Activated T-helper 1 cell treated with anti-CD3 and anti-CD28 coated beads, Interleukin-12 subunit alpha, Interleukin-12 subunit beta, Interleukin-2, Interleukin-4 antibody, amounts not matched to agents 30 ng/mL and 10 ng/mL and 1 ng/mL, durations not matched to agents 14 hours and 24 hours and 36 hours (primary cell): ENCODE measurements at regions not wholly inside any gene's neighbourhood (a gene's known extent, or its start where the extent isn't known, plus 50 kb on each side); places are given as distances from the start of the nearest gene placed in this dataset.
"Not testable (repeated sequence)": the region's sequence is repeated elsewhere in the genome, so short reads cannot be mapped to it uniquely, and the experiment has no call there.

Experiments
- DNase-seq: peaks from one replicate; pipeline ENCODE4 v3.0.0; 2021; ENCODE audit warnings: low spot score
- H3K27ac Mint-ChIP-seq: one replicate; pipeline ENCODE4 v1.8.0; 2021; ENCODE audit warnings: mild to moderate bottlenecking, mixed read lengths
- H3K27me3 Mint-ChIP-seq: one replicate; pipeline ENCODE4 v1.8.0; 2022; ENCODE audit warnings: mild to moderate bottlenecking, moderate library complexity, mixed read lengths; ENCODE audit not compliant: insufficient read depth
- H3K36me3 Mint-ChIP-seq: one replicate; pipeline ENCODE4 v1.8.0; 2021; ENCODE audit warnings: low read depth, mixed read lengths
- H3K4me1 Mint-ChIP-seq: one replicate; pipeline ENCODE4 v1.8.0; 2021; ENCODE audit warnings: low read depth, mixed read lengths
- H3K4me3 Mint-ChIP-seq: one replicate; pipeline ENCODE4 v1.8.0; 2021; ENCODE audit warnings: mild to moderate bottlenecking, moderate library complexity, mixed read lengths
- H3K9me3 Mint-ChIP-seq: one replicate; pipeline ENCODE4 v1.8.0; 2021; ENCODE audit warnings: mixed read lengths
- intact Hi-C: fragments of 100-400 bp; cut with micrococcal nuclease; formaldehyde crosslinking; loops from one replicate; pipeline ENCODE4 v1.15.1; 2024

DNA sequence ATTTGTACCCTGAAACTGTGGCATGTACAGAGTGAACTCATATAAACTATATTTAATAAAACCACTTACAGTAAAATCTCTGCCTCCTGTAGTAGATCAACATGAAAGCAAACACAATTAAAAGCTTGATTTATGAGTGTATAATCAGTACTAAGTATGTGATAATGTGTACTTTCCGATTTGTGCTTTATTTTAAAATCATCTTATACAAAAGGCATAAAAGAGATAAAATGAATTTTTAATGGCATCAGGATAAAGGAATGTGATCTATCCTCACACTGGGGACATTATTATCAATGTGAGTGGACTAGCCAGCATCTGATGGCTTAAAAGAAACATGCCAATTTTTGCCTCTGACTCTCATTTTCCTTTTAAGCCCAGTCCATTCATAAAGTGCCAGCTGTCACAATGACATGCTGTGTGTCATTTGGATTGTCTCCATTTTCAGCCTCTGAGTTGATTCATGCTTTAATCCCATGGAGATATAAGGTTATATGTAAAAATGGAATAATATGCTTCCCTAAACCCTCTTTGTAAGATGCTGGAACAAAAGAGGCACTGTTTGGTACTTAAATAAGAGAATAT is 831.6 kb upstream of the EYS start:
- Mint-ChIP-seq H3K36me3 (no peaks in the 10 kb centered on the region), H3K27me3 (no peaks in the 10 kb centered on the region), H3K27ac (no peak overlapping the region), H3K4me3 (no peak overlapping the region), H3K4me1 (no peaks in the 10 kb centered on the region), H3K9me3 (peaks cover 9% of the 10 kb centered on the region)
- intact Hi-C loops = no loop called here
- no peak for DNase-seq

DNA sequence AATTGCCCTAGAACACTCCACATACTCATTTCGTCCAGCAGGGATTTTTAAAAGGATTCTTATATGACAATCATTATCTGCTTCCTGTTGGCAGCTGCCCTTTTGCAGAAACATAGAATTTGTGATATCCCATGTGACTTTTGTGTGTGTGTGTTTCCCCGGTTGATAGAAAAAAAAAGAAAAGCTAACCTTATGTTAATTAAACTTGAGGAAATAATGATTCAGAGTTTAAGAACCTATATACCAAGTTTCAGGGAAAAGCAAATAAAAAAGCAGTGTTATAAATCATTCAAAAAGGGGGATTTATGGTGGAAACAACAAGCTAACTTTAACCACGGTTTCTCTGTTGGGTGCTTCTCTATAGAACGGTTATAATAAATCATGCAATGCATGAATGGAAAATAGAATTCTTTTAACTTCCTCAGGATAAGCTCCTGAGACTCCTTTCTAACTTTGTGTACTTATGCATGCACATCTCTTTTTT is 826.9 kb upstream of the EYS start:
- Mint-ChIP-seq H3K4me3 (no peak overlapping the region), H3K27me3 (no peaks in the 10 kb centered on the region), H3K36me3 (no peaks in the 10 kb centered on the region), H3K4me1 (no peaks in the 10 kb centered on the region), H3K27ac (no peak overlapping the region), H3K9me3 (no peaks in the 10 kb centered on the region)
- intact Hi-C loops = no loop called here
- no peak for DNase-seq

DNA sequence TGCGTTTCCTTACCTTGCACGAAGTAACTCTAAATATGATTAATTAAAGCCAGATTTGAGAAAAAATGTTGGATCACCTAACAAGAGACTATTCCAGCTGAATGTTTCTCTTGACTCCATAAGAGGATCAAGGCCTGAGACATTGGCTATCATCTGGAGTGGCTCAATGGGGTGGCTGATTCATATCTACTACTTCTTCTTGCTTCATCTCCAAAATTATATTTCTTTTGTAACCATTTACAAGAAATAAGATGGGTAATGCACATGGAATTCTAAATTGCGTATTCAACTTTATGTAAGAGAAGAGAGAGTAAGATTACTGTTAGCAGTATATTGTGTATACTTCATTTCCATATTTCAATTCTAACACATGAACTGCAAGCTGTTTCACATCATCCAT is 819.0 kb upstream of the EYS start:
- H3K9me3 Mint-ChIP-seq = no peaks in the 10 kb centered on the region
- H3K27ac Mint-ChIP-seq = no peak overlapping the region
- H3K36me3 Mint-ChIP-seq = no peaks in the 10 kb centered on the region
- H3K4me3 Mint-ChIP-seq = no peak overlapping the region
- DNase-seq = no peak
- H3K4me1 Mint-ChIP-seq = no peaks in the 10 kb centered on the region
- intact Hi-C loops = no loop called here
- H3K27me3 Mint-ChIP-seq = no peaks in the 10 kb centered on the region

DNA sequence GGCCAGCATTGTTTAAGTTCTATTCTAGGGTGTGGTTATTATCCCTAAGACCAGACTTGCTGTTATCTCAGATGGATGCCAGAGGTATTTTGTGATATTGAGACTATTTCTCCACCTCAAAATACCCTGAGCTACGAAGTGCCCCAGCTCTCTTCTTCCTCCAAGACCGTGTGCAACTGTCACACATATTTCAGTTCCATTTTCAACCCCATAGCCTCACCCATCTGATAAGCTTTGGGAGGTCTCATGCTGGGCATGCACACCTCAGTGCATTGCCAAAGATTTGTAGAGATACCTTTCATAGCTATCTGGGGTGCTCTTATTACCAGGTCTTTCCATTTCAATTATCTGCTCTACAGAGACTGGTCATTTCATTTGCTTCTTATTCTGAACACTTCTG is 815.8 kb upstream of the EYS start:
- H3K27ac Mint-ChIP-seq = no peak overlapping the region
- no peaks in the 10 kb centered on the region for H3K4me1 Mint-ChIP-seq

DNA sequence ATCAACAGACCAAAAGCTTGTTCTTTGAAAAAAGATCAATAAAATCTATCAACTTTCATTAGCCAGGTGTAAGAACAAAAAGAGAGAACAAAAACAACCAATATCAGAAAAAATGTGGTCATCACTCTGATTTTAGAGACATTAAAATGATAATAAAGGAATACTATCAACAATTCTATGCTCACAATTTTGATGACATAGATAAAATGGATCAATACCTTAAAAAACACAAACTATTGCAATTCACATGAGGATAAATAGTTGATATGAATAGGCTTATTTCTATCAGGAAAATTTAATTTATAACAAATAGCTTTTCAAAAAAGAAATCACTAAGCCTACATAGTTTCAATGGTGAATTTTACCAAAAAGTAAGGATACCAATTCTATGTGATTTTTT is 809.4 kb upstream of the EYS start:
- no peak for DNase-seq
- Mint-ChIP-seq H3K36me3 (no peaks in the 10 kb centered on the region), H3K4me3 (no peak overlapping the region), H3K27me3 (no peaks in the 10 kb centered on the region), H3K4me1 (no peaks in the 10 kb centered on the region), H3K9me3 (peaks cover 11% of the 10 kb centered on the region), H3K27ac (no peak overlapping the region)
- intact Hi-C loops = no loop called here

More for the DNA sequence above, 815.8 kb upstream of the EYS start:
- intact Hi-C loops = no loop called here
- Mint-ChIP-seq H3K27me3 (no peaks in the 10 kb centered on the region), H3K36me3 (no peaks in the 10 kb centered on the region), H3K4me3 (no peak overlapping the region), H3K9me3 (no peaks in the 10 kb centered on the region)
- no peak for DNase-seq

DNA sequence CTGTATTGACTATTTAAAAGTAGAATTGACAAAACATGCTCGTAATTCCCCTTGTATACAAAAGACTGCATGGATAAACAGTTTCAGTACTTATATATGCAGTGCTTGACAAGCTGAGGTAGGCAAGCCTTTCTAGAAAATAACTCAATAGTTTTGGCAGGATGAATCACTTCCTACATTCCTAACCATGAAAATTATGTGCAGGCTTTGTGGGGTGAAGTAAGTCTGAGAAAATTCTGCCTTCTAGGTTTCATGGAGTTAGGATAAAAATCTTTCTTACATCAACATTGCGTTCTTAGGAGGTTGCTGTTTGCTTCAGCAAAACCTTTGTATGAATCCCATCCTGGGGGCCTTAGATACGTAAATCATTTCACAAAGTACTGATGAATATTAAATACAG is 801.4 kb upstream of the EYS start:
- H3K4me3 Mint-ChIP-seq = no peak overlapping the region
- H3K36me3 Mint-ChIP-seq = no peaks in the 10 kb centered on the region
- H3K9me3 Mint-ChIP-seq = peaks cover 36% of the 10 kb centered on the region
- no peaks in the 10 kb centered on the region for H3K4me1 Mint-ChIP-seq
- DNase-seq = no peak
- no peak overlapping the region for H3K27ac Mint-ChIP-seq
- intact Hi-C loops = no loop called here
- H3K27me3 Mint-ChIP-seq = no peaks in the 10 kb centered on the region

DNA sequence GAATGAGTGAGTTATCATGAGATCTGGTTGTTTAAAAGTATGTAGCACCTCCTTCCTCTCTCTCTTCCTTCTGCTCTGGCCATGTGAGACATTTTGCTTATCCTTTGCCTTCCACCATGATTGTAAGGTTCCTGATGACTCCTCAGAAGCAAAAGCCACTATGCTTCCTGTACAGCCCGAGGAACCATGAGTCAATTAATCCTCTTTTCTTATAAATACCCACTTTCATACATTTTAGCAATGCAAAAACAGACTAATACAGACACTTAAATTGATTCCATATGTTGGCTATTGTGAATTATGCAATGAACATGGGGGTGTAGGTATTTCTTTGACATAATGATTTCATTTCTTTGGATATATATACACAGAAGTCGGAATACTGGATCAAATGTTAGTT is 792.8 kb upstream of the EYS start:
- H3K4me3 Mint-ChIP-seq = no peak overlapping the region
- intact Hi-C loops = no loop called here
- H3K27me3 Mint-ChIP-seq = no peaks in the 10 kb centered on the region
- peaks cover 15% of the 10 kb centered on the region for H3K9me3 Mint-ChIP-seq
- no peaks in the 10 kb centered on the region for H3K4me1 Mint-ChIP-seq
- H3K36me3 Mint-ChIP-seq = no peaks in the 10 kb centered on the region
- DNase-seq = no peak
- H3K27ac Mint-ChIP-seq = no peak overlapping the region

DNA sequence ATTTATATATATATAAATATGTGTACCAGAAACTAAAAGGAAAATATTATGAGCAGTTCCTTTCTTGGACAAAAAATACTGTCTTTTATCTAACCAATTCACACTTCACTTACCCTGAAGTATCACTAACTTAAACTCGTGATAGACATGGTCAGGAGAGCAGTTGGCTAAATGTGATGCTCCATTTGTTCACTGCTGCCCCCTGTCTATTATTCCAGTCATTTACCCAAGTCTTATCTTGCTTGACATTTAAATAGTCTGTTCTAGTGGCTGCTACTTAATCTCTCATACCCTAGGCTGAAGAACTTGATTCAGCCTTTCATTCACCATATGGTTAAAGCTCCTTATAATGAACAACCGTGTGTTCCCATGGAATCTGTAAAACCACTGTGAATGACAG is 789.6 kb upstream of the EYS start:
- H3K4me1 Mint-ChIP-seq = no peaks in the 10 kb centered on the region
- no peak overlapping the region for H3K4me3 Mint-ChIP-seq
- no peaks in the 10 kb centered on the region for H3K27me3 Mint-ChIP-seq
- intact Hi-C loops = no loop called here
- peaks cover 23% of the 10 kb centered on the region for H3K9me3 Mint-ChIP-seq
- DNase-seq = no peak
- no peaks in the 10 kb centered on the region for H3K36me3 Mint-ChIP-seq
- H3K27ac Mint-ChIP-seq = no peak overlapping the region

DNA sequence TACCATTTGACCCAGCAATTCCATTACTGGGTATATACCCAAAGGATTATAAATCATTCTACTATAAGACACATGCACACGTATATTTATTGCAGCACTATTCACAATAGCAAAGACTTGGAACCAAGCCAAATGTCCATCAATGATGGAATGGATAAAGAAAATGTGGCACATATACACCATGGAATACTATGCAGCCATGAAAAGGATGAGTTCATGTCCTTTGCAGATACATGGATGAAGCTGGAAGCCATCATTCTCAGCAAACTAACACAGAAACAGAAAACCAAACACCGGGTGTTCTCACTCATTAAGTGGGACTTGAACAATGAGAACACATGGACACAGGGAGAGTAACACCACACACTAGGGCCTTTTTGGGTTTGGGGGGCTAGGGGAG is 787.6 kb upstream of the EYS start:
- H3K9me3 Mint-ChIP-seq = peaks cover 32% of the 10 kb centered on the region
- intact Hi-C loops, H3K36me3 Mint-ChIP-seq, H3K27ac Mint-ChIP-seq, DNase-seq, H3K4me1 Mint-ChIP-seq, H3K27me3 Mint-ChIP-seq, H3K4me3 Mint-ChIP-seq: not testable (repeated sequence)

DNA sequence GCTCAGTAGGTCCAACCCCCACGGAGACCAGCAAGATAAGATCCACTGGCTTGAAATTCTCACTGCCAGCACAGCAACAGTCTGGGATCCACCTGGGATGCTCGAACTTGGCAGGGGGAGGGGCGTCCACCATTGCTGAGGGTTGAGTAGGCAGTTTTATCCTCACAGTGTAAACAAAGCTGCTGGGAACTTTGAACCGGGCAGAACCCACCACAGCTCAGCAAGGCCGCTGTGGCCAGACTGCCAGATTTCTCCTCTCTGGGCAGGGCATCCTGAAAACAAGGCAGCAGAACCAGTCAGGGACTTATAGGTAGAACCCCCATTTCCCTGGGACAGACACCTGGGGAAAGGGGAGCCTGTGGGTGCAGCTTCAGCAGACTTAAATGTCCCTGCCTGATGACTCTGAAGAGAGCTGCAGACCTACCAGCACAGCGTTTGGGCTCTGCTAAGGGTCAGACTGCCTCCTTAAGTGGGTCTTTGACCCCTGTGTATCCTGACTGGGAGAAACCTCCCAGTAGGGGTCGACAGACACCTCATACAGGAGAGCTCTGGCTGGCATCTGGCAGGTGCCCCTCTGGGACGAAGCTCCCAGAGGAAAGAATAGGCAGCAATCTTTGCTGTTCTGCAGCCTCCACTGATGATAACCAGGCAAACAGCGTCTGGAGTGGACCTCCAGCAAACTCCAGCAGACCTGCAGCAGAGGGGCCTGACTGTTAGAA is 782.4 kb upstream of the EYS start:
- H3K27ac Mint-ChIP-seq = no peak overlapping the region
- no peaks in the 10 kb centered on the region for H3K4me1 Mint-ChIP-seq
- H3K9me3 Mint-ChIP-seq = peaks cover 24% of the 10 kb centered on the region

DNA sequence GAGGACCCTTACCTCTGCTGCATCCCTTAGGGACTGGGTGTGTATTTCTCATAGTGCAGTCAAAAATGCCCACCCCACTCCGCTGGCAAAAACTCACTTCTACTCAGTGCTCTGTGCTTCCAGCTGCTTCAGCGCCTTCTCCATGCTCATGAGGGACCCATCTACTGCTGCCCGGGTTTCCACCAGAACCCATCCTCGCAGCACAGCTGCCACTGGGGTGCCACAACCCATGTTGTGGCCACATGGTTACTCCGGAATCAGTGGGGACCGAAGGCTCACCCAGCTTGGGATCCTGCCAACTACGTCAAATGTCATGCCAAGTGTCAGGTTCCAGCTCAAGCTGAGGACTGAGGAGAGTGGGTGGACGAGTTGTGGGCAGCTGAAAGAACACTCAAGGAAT is 774.2 kb upstream of the EYS start:
- H3K9me3 Mint-ChIP-seq = peaks cover 16% of the 10 kb centered on the region
- no peak for DNase-seq
- no peaks in the 10 kb centered on the region for H3K27me3 Mint-ChIP-seq
- H3K36me3 Mint-ChIP-seq = no peaks in the 10 kb centered on the region
- intact Hi-C loops = no loop called here
- no peak overlapping the region for H3K27ac Mint-ChIP-seq
- H3K4me1 Mint-ChIP-seq = no peaks in the 10 kb centered on the region
- no peak overlapping the region for H3K4me3 Mint-ChIP-seq

More for the DNA sequence above, 782.4 kb upstream of the EYS start:
- DNase-seq = no peak
- Mint-ChIP-seq H3K4me3 (no peak overlapping the region), H3K36me3 (no peaks in the 10 kb centered on the region), H3K27me3 (no peaks in the 10 kb centered on the region)
- intact Hi-C loops = no loop called here

DNA sequence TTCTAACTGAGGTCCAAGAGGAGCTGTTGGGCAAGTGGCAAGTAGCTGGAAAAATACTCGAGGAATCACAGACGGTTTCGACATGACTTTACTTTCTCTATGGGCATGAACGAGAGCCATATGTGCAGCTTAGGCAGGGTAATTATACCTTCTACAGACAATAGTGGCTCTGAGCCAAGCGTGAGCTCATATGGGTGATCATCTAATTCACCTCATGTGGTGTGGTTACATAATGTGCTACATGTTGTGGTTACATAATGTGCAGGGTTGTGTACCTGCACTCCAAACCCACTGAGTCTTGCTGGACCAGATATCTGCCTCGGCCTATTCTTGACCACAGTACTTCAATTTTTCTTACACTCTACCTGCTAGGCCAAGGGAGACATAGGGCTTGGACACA is 771.7 kb upstream of the EYS start:
- H3K27ac Mint-ChIP-seq = no peak overlapping the region
- H3K9me3 Mint-ChIP-seq = peaks cover 16% of the 10 kb centered on the region
- H3K4me1 Mint-ChIP-seq = no peaks in the 10 kb centered on the region
- DNase-seq = no peak
- no peaks in the 10 kb centered on the region for H3K36me3 Mint-ChIP-seq
- no peak overlapping the region for H3K4me3 Mint-ChIP-seq
- H3K27me3 Mint-ChIP-seq = no peaks in the 10 kb centered on the region
- intact Hi-C loops = no loop called here

DNA sequence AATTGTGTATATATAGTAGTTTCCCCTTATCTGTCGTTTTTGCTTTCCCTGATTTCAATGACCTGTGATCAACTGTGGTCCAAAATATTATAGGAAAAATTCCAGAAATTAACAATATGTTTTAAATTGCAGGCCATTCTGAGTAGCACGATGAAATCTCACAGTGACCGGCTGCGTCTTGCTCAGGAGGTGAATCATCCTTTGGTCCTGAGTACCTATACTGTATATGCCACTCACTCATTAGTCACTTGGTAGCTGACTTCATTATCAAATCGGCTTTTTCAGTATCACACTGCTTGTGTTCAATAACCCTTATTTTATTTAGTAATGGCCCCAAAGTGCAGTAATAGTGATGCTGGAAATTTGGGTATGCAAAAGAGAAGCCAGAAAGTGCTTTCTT is 728.3 kb upstream of the EYS start:
- Mint-ChIP-seq H3K27me3 (no peaks in the 10 kb centered on the region), H3K36me3 (no peaks in the 10 kb centered on the region), H3K4me1 (no peaks in the 10 kb centered on the region), H3K4me3 (no peak overlapping the region), H3K27ac (no peak overlapping the region), H3K9me3 (peaks cover 4% of the 10 kb centered on the region)
- no peak for DNase-seq
- intact Hi-C loops = no loop called here

DNA sequence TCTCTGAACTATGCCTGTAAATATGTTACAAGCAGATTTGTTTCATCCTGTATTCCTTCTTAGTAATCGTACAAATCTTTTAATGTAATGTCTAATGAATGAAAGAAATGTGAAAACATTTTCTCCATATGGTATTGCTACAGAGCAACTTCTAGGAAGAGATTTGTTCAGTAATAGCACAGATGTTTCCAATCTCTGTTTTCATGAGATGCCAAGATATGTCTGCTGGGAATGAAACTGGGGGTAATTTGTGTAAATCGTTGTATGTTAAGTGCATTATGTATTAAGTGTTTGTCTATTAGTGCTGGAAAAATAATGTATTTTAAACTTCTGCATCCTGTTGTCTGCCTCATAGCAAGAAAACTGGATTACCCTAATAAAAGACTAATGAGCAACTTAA is 722.2 kb upstream of the EYS start:
- intact Hi-C loops = no loop called here
- Mint-ChIP-seq H3K4me1 (no peaks in the 10 kb centered on the region), H3K4me3 (no peak overlapping the region), H3K27me3 (no peaks in the 10 kb centered on the region), H3K9me3 (peaks cover 9% of the 10 kb centered on the region), H3K36me3 (no peaks in the 10 kb centered on the region), H3K27ac (no peak overlapping the region)
- DNase-seq = no peak
